Adrenal gland (tissue), 9 donors: ENCODE measurements at regions not wholly inside any gene's neighbourhood (a gene's known extent, or its start where the extent isn't known, plus 50 kb on each side); places are given as distances from the start of the nearest gene placed in this dataset.

Source experiments
- DNase-seq, 7 donors: peaks; one replicate each; pipeline ENCODE4 v3.0.0-alpha.2; 2019 to 2020
- H3K27ac ChIP-seq, 5 donors: fragments of 200-600 bp; sonication (generic) in 4 of 5; 1 replicate in 3 of 5; 2 replicates in 2 of 5; pipeline versions ENCODE4 v1.5.1 to v1.8.0; 2016 to 2020; ENCODE audit warnings: mild to moderate bottlenecking in 1 of 5
- H3K27me3 ChIP-seq: fragments of 200-600 bp; 2 replicates; pipeline ENCODE4 v1.8.0; 2021
- H3K36me3 ChIP-seq, 2 donors: fragments of 200-600 bp; replicated peaks in 1 of 2; 1 replicate in 1 of 2; 2 replicates in 1 of 2; pipeline versions ENCODE4 v1.5.1 to v1.8.0; 2018 to 2022
- H3K4me1 ChIP-seq, 2 donors: fragments of 200-600 bp; replicated peaks in 1 of 2; 1 replicate in 1 of 2; 2 replicates in 1 of 2; pipeline versions ENCODE4 v1.5.1 to v1.8.0; 2018 to 2021
- H3K4me3 ChIP-seq, 4 donors: fragments of 200-600 bp; sonication (generic) in 3 of 4; one replicate each; pipeline ENCODE4 v1.5.1; 2016 to 2018
- H3K9me3 ChIP-seq, 3 donors: fragments of 200-600 bp; sonication (generic) in 1 of 3; replicated peaks in 1 of 3; 1 replicate in 2 of 3; 2 replicates in 1 of 3; pipeline versions ENCODE4 v1.5.1 to v1.8.0; 2016 to 2021
- POLR2A ChIP-seq, 2 donors: fragments of 450-650 bp; IDR thresholded peaks; one replicate each; pipeline ENCODE4 v1.6.1; 2017; ENCODE audit warnings: antibody characterized with exemption in 2 of 2, mild to moderate bottlenecking in 2 of 2, moderate library complexity in 1 of 2
- WGBS, 4 donors: extraction: QIAGEN DNeasy Blood & Tissue Kit in 2 of 4; methylation state at CpG; one replicate each; pipeline versions ENCODE4 v1.1.5 to v1.1.7; 2013 to 2017; 5-methylcytosine and 5-hydroxymethylcytosine counted together
- intact Hi-C, 2 donors: fragments of 100-400 bp; cut with DNase I; formaldehyde crosslinking; loops; one replicate each; pipeline versions ENCODE4 v1.14.1 to v1.15.0; 2022 to 2023
- TF ChIP-seq, protein P1 (sequence below), 6 experiments: fragments of 450-650 bp in 4 of 6; fragments of 200-600 bp in 2 of 6; sonication (generic) in 1 of 6; IDR thresholded peaks; 1 replicate in 5 of 6; 2 replicates in 1 of 6; pipeline versions ENCODE4 v1.5.1 to v1.8.0; 2016 to 2021; ENCODE audit warnings: antibody characterized with exemption in 6 of 6, mild to moderate bottlenecking in 2 of 6, moderate library complexity in 1 of 6
- donor health status: healthy with polysubstance abuse.
- donor health status: Bipolar disorder and iron deficiency.
- donor health status: DM: yes; HTN: yes; CAD: no.
- donor health status: DM: no; HTN: no; CAD: no.
- donor health status: DM: no; HTN: no; CAD: no.

- no peak overlapping the region for H3K4me3 ChIP-seq
- H3K9me3 ChIP-seq = no peaks in the 10 kb centered on the region
- intact Hi-C loops = no loop called here
- DNase-seq = no peak
- H3K36me3 ChIP-seq = no peaks in the 10 kb centered on the region
- no peak overlapping the region for H3K27ac ChIP-seq
- H3K4me1 ChIP-seq = no peaks in the 10 kb centered on the region
- WGBS, 4 donors = 67 to 79% (median 74%) methylated on average over 3 of the region's 3 CpGs
- no peak for TF ChIP-seq POLR2A (IDR thresholded peaks at IDR 0.05)
- TF ChIP-seq, protein P1, sequence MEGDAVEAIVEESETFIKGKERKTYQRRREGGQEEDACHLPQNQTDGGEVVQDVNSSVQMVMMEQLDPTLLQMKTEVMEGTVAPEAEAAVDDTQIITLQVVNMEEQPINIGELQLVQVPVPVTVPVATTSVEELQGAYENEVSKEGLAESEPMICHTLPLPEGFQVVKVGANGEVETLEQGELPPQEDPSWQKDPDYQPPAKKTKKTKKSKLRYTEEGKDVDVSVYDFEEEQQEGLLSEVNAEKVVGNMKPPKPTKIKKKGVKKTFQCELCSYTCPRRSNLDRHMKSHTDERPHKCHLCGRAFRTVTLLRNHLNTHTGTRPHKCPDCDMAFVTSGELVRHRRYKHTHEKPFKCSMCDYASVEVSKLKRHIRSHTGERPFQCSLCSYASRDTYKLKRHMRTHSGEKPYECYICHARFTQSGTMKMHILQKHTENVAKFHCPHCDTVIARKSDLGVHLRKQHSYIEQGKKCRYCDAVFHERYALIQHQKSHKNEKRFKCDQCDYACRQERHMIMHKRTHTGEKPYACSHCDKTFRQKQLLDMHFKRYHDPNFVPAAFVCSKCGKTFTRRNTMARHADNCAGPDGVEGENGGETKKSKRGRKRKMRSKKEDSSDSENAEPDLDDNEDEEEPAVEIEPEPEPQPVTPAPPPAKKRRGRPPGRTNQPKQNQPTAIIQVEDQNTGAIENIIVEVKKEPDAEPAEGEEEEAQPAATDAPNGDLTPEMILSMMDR (IDR thresholded peaks at IDR 0.05) = no peak
- no peaks in the 10 kb centered on the region for H3K27me3 ChIP-seq
Observed at GRCh38 chr9:1272488-1272887, 222.3 kb downstream of the DMRT2 start.

- WGBS, 4 donors = 66 to 74% (median 68%) methylated on average over 4 of the region's 4 CpGs
- Histone ChIP-seq H3K27me3 (no peaks in the 10 kb centered on the region), H3K36me3 (no peaks in the 10 kb centered on the region), H3K4me3 (no peak overlapping the region), H3K9me3 (no peaks in the 10 kb centered on the region), H3K4me1 (no peaks in the 10 kb centered on the region), H3K27ac (no peak overlapping the region)
- DNase-seq = no peak
- intact Hi-C loops = no loop called here
- TF ChIP-seq, protein P1 (IDR thresholded peaks at IDR 0.05) = no peak
- no peak for TF ChIP-seq POLR2A (IDR thresholded peaks at IDR 0.05)
Observed at GRCh38 chr9:1273859-1274258, 223.7 kb downstream of the DMRT2 start.

DNA sequence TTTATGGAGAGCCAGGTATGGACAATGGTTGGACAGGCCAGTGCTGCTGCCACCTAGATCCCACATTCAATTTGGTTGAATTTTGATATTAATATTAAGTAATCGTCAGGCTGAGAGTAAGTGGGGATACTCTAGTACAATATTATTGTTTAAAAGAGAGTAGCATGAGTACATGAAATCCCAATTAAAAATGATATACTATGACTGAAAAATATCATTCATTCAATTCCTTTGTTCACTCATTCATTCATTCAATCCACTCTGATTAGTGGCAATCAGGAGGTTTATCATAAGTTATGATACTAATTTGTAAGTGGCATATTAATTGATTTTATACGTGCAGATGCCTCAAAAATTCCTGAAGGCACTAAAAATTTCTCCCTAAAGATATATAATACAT lies 224.2 kb downstream of the DMRT2 start:
- Histone ChIP-seq H3K4me1 (no peaks in the 10 kb centered on the region), H3K36me3 (no peaks in the 10 kb centered on the region), H3K27ac (no peak overlapping the region), H3K27me3 (no peaks in the 10 kb centered on the region), H3K4me3 (no peak overlapping the region), H3K9me3 (no peaks in the 10 kb centered on the region)
- no peak for DNase-seq
- 76 to 86% (median 81%) methylated on average over 2 of the region's 2 CpGs for WGBS, 4 donors
- TF ChIP-seq, protein P1 (IDR thresholded peaks at IDR 0.05) = no peak
- TF ChIP-seq POLR2A (IDR thresholded peaks at IDR 0.05) = no peak
- intact Hi-C loops = no loop called here

- DNase-seq = no peak
- H3K4me1 ChIP-seq = no peaks in the 10 kb centered on the region
- no peaks in the 10 kb centered on the region for H3K36me3 ChIP-seq
- H3K4me3 ChIP-seq = no peak overlapping the region
- intact Hi-C loops = no loop called here
- no peaks in the 10 kb centered on the region for H3K9me3 ChIP-seq
- no peaks in the 10 kb centered on the region for H3K27me3 ChIP-seq
- WGBS, 4 donors = 40 to 56% (median 47%) methylated on average over 1 to 2 of the region's 2 CpGs
- TF ChIP-seq, protein P1 (IDR thresholded peaks at IDR 0.05) = no peak
- no peak for TF ChIP-seq POLR2A (IDR thresholded peaks at IDR 0.05)
- H3K27ac ChIP-seq = no peak overlapping the region
Observed at GRCh38 chr9:1276474-1276873, 226.3 kb downstream of the DMRT2 start.
